Esophagus muscularis mucosa (tissue), 4 donors: ENCODE measurements at regions not wholly inside any gene's neighbourhood (a gene's known extent, or its start where the extent isn't known, plus 50 kb on each side); places are given as distances from the start of the nearest gene placed in this dataset.

Experiments
- EP300 ChIP-seq: sonication (generic); formaldehyde crosslinking; IDR thresholded peaks from one replicate; pipeline ENCODE4 v1.6.1; 2017; ENCODE audit warnings: antibody characterized with exemption
- POLR2A ChIP-seq: fragments of 450-650 bp; IDR thresholded peaks from one replicate; pipeline ENCODE4 v1.6.1; 2017; ENCODE audit warnings: antibody characterized with exemption, moderate library complexity, mild to moderate bottlenecking, low read depth
- TF ChIP-seq, protein P1 (sequence below), 3 experiments: fragments of 200-600 bp in 2 of 3; fragments of 450-650 bp in 1 of 3; sonication (generic) in 2 of 3; IDR thresholded peaks; one replicate each; pipeline ENCODE4 v1.5.1; 2017 to 2019; ENCODE audit warnings: antibody characterized with exemption in 3 of 3, mild to moderate bottlenecking in 2 of 3, moderate library complexity in 1 of 3

- TF ChIP-seq, protein P1, sequence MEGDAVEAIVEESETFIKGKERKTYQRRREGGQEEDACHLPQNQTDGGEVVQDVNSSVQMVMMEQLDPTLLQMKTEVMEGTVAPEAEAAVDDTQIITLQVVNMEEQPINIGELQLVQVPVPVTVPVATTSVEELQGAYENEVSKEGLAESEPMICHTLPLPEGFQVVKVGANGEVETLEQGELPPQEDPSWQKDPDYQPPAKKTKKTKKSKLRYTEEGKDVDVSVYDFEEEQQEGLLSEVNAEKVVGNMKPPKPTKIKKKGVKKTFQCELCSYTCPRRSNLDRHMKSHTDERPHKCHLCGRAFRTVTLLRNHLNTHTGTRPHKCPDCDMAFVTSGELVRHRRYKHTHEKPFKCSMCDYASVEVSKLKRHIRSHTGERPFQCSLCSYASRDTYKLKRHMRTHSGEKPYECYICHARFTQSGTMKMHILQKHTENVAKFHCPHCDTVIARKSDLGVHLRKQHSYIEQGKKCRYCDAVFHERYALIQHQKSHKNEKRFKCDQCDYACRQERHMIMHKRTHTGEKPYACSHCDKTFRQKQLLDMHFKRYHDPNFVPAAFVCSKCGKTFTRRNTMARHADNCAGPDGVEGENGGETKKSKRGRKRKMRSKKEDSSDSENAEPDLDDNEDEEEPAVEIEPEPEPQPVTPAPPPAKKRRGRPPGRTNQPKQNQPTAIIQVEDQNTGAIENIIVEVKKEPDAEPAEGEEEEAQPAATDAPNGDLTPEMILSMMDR (IDR thresholded peaks at IDR 0.05), result no peak
- TF ChIP-seq POLR2A, result no peak
- no peak for TF ChIP-seq EP300
These were observed 88.8 kb upstream of the SHANK2 start for GRCh38 chr11:71341173-71341572.
